GM23248 (cell line): ENCODE measurements at regions not wholly inside any gene's neighbourhood (a gene's known extent, or its start where the extent isn't known, plus 50 kb on each side); places are given as distances from the start of the nearest gene placed in this dataset.

Experiments used
- DNase-seq: peaks from one replicate; pipeline ENCODE4 v3.0.0-alpha.2; 2015
- H2AFZ ChIP-seq: fragments of 200-600 bp; sonication (generic); 2 replicates; pipeline ENCODE4 v1.6.1; 2016; ENCODE audit warnings: antibody characterized with exemption
- H3F3A ChIP-seq: fragments of 200-600 bp; sonication (generic); 2 replicates; pipeline ENCODE4 v1.6.1; 2016; ENCODE audit warnings: mild to moderate bottlenecking, antibody characterized with exemption, mixed run types; ENCODE audit not compliant: insufficient read depth
- H3K27ac ChIP-seq: fragments of 200-600 bp; sonication (generic); 2 replicates; pipeline ENCODE4 v1.5.1; 2016; ENCODE audit warnings: mild to moderate bottlenecking
- H3K27me3 ChIP-seq: fragments of 200-600 bp; sonication (generic); replicated peaks from 2 replicates; pipeline ENCODE4 v1.6.1; 2016; ENCODE audit warnings: mild to moderate bottlenecking; ENCODE audit not compliant: insufficient read depth
- H3K36me3 ChIP-seq: fragments of 200-600 bp; sonication (generic); 2 replicates; pipeline ENCODE4 v1.6.1; 2016; ENCODE audit warnings: low read depth, mild to moderate bottlenecking
- H3K4me1 ChIP-seq: fragments of 200-600 bp; sonication (generic); 2 replicates; pipeline ENCODE4 v1.6.1; 2016; ENCODE audit warnings: mild to moderate bottlenecking; ENCODE audit not compliant: insufficient read depth
- H3K4me2 ChIP-seq: fragments of 200-600 bp; sonication (generic); one replicate; pipeline ENCODE4 v1.6.1; 2016; ENCODE audit warnings: mild to moderate bottlenecking; ENCODE audit not compliant: unreplicated experiment
- H3K4me3 ChIP-seq: fragments of 200-600 bp; sonication (generic); 2 replicates; pipeline ENCODE4 v1.5.1; 2016; ENCODE audit warnings: mild to moderate bottlenecking
- H3K79me2 ChIP-seq: fragments of 200-600 bp; sonication (generic); 2 replicates; pipeline ENCODE4 v1.6.1; 2016; ENCODE audit warnings: mild to moderate bottlenecking; ENCODE audit not compliant: insufficient read depth
- H3K9ac ChIP-seq: fragments of 200-600 bp; sonication (generic); 2 replicates; pipeline ENCODE4 v1.6.1; 2016; ENCODE audit warnings: mild to moderate bottlenecking
- H3K9me2 ChIP-seq: fragments of 200-600 bp; sonication (generic); 2 replicates; pipeline ENCODE4 v1.6.1; 2016; ENCODE audit warnings: mixed run types, mild to moderate bottlenecking, moderate library complexity; ENCODE audit not compliant: insufficient read depth
- H3K9me3 ChIP-seq: fragments of 200-600 bp; sonication (generic); one replicate; pipeline ENCODE4 v1.6.1; 2017; ENCODE audit warnings: low read depth
- H4K20me1 ChIP-seq: fragments of 200-600 bp; sonication (generic); 2 replicates; pipeline ENCODE4 v1.6.0; 2016; ENCODE audit not compliant: insufficient read depth
- EZH2 ChIP-seq: fragments of 200-600 bp; sonication (generic); IDR thresholded peaks from 2 replicates; pipeline ENCODE4 v1.6.1; 2018; ENCODE audit warnings: antibody characterized with exemption, mild to moderate bottlenecking; ENCODE audit not compliant: insufficient read depth, poor library complexity, severe bottlenecking
- EZH2phosphoT487 ChIP-seq: fragments of 200-600 bp; sonication (generic); IDR thresholded peaks from 2 replicates; pipeline ENCODE4 v1.6.1; 2018; ENCODE audit warnings: antibody characterized with exemption, moderate library complexity, mild to moderate bottlenecking, low read depth; ENCODE audit not compliant: insufficient read depth
- WGBS, 2 experiments: methylation state at CpG; one replicate each; pipeline ENCODE4 v1.1.6; 2015 to 2017; ENCODE audit warnings: low lambda C conversion rate in 2 of 2, low coverage in 1 of 2; ENCODE audit errors: missing lambda C conversion rate in 2 of 2; 5-methylcytosine and 5-hydroxymethylcytosine counted together
- in situ Hi-C: fragments of 300-500 bp; cut with MboI; formaldehyde crosslinking; loops from 2 replicates; pipeline ENCODE4 v1.15.0; 2020

DNA sequence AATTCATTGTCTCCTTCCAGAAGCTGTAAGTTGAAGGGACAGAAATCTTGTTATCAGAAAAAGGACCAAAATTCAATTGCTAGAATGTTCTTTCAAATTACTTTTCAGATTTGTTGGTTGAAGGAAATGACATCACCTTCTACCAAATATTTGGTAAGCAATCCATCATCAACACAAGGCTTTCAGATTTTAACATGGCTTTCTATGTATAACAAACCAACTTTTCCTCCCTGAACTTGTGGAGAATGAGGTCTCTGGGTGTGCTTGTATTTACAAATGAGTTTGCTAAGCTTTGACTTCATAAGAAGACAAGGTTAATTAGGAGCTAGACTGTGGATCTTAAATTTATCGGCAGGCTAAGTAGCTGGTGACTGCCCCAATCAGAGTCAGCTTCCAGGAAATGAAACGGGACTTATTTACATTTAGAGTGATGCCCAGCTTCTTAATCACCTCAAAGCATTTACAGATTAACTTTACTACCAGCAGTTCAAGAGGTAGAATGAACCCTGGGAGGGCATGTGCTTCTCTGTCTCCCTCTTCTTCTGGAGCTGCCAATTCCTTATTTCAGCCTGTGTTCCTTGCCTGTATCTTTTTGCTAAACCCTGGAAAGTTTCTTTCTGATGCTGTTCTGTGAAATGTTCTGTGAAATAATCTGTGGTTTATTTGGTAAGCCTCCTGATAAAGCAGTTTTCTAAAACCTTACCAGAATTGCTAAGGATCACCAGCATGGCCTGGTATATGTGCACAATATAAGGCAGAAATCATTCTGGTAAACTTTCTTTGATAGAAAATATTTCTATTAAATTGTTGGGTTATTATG, 248.8 kb upstream of the FZD8 start:
- no peaks in the 10 kb centered on the region for H3K36me3 ChIP-seq
- WGBS, 2 experiments = 57 to 84% methylated on average over 2 of the region's 2 CpGs
- in situ Hi-C loops = no loop called here
- peaks cover 7% of the 10 kb centered on the region for H3F3A ChIP-seq
- TF ChIP-seq EZH2 (no peak), EZH2phosphoT487 (no peak)
- H2AFZ ChIP-seq = no peak overlapping the region
- no peaks in the 10 kb centered on the region for H4K20me1 ChIP-seq
- no peaks in the 10 kb centered on the region for H3K9me2 ChIP-seq
- H3K79me2 ChIP-seq = no peaks in the 10 kb centered on the region
- H3K4me3 ChIP-seq = no peak overlapping the region
- no peak overlapping the region for H3K27ac ChIP-seq
- no peak overlapping the region for H3K9ac ChIP-seq
- peaks cover 8% of the 10 kb centered on the region for H3K4me1 ChIP-seq
- no peak overlapping the region for H3K4me2 ChIP-seq
- H3K9me3 ChIP-seq = no peaks in the 10 kb centered on the region
- no peak for DNase-seq
- no peaks in the 10 kb centered on the region for H3K27me3 ChIP-seq

DNA sequence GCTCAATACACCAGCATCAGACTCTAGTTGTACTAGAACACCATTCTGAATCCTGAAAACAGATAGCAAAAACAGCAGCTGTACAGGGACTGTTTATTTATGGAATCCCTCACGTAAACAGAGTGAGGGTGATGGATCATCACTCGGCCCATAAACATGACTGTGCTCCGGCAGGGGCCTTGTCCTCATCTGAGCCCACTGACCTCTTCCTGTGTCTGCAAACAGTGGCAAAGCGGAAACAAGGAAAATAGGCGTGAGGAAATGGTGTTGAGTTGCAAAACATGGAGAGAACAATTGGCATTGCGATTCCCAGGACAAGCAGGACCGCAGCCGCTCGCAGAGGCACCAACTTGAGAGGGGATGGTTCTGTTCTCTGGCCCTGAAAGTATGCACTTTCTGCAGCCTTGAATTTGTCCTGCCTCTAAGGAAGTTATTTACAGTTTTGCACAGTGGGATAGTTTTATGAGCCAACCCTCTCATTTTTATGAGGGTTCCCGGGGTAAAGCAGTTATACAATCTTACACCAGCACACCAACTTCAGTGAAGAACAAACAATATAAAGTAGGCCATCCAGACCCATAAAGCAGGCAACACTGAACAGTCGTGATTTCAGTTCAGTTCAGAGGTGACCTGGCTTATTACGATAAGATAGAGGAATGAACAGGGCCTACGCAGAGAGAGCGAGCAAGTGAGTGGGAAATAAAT, 248.0 kb upstream of the FZD8 start:
- Histone ChIP-seq H3K4me1 (peaks cover under 1% of the 10 kb centered on the region; the same call in 1 of the 2 replicates), H3K9me3 (no peaks in the 10 kb centered on the region), H3K4me3 (no peak overlapping the region), H3K4me2 (no peak overlapping the region), H2AFZ (no peak overlapping the region), H3K27ac (no peak overlapping the region), H3K9ac (no peak overlapping the region), H3K79me2 (no peaks in the 10 kb centered on the region), H3K27me3 (no peaks in the 10 kb centered on the region), H3K36me3 (no peaks in the 10 kb centered on the region), H4K20me1 (no peaks in the 10 kb centered on the region), H3F3A (no peaks in the 10 kb centered on the region), H3K9me2 (no peaks in the 10 kb centered on the region)
- TF ChIP-seq EZH2 (no peak), EZH2phosphoT487 (no peak)
- 96% methylated on average over 14 of the region's 14 CpGs for WGBS, 2 experiments
- DNase-seq = no peak
- in situ Hi-C loops = no loop called here

DNA sequence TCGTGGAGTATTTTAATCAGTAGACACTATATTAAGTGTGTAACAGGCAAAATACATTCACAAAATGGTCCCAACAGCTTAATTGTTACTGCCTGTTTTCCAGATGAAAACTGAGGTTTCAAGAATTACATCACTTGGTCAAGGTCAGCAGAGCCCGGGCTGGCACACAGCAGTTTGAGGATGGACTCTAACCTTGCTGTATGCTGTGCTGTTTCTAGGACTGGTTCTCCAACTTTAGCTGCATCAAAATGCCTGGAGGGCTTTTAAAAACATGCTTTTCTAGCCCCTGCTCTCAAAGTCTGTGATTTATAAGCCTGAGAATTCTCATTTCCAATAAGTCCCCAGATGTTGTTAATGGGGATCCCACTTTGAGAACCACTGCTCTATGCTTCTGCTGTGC, 247.1 kb upstream of the FZD8 start:
- H3F3A ChIP-seq = no peaks in the 10 kb centered on the region
- no peaks in the 10 kb centered on the region for H3K79me2 ChIP-seq
- H2AFZ ChIP-seq = no peak overlapping the region
- 76 to 86% methylated on average over 2 of the region's 2 CpGs for WGBS, 2 experiments
- no peaks in the 10 kb centered on the region for H3K9me2 ChIP-seq
- H3K4me2 ChIP-seq = no peak overlapping the region
- H3K4me1 ChIP-seq = no peaks in the 10 kb centered on the region
- no peaks in the 10 kb centered on the region for H4K20me1 ChIP-seq
- TF ChIP-seq EZH2 = no peak
- no peak for TF ChIP-seq EZH2phosphoT487
- H3K9ac ChIP-seq = no peak overlapping the region
- no peaks in the 10 kb centered on the region for H3K9me3 ChIP-seq
- in situ Hi-C loops = no loop called here
- no peak for DNase-seq
- H3K27me3 ChIP-seq = no peaks in the 10 kb centered on the region
- no peak overlapping the region for H3K27ac ChIP-seq
- no peak overlapping the region for H3K4me3 ChIP-seq
- no peaks in the 10 kb centered on the region for H3K36me3 ChIP-seq

DNA sequence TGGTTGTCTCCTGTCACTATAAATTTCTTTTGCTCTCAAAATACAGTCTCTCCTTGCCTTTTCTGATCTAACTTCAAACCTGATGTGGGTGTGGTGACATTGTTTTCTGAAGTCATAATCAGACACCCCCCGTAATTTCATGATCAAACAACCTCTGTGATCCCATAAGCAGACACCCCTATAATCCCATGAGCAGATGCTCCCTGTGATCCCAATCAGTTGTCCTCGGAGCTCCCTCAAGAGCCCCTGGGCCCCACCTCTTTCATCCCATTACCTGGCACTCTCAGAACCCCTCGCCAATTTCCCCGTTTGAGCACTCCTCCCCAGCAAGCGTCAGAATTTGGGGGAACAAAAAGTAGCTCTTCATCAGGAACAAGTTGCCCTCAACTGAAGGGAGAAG, 246.3 kb upstream of the FZD8 start:
- Histone ChIP-seq H3K27ac (no peak overlapping the region), H2AFZ (no peak overlapping the region), H3K27me3 (no peaks in the 10 kb centered on the region), H3K9ac (no peak overlapping the region), H3F3A (no peaks in the 10 kb centered on the region), H3K9me2 (no peaks in the 10 kb centered on the region), H3K4me3 (no peak overlapping the region), H3K36me3 (no peaks in the 10 kb centered on the region), H3K4me2 (no peak overlapping the region), H3K9me3 (no peaks in the 10 kb centered on the region), H4K20me1 (no peaks in the 10 kb centered on the region), H3K79me2 (no peaks in the 10 kb centered on the region), H3K4me1 (no peaks in the 10 kb centered on the region)
- DNase-seq = no peak
- 84 to 85% methylated on average over 5 of the region's 5 CpGs for WGBS, 2 experiments
- TF ChIP-seq EZH2phosphoT487 = no peak
- no peak for TF ChIP-seq EZH2
- in situ Hi-C loops = no loop called here
